ENCODE measurements at regions not wholly inside any gene's neighbourhood (a gene's known extent, or its start where the extent isn't known, plus 50 kb on each side); places are given as distances from the start of the nearest gene placed in this dataset.

GRCh38 chr14:41505491-41505890 lies 101.2 kb upstream of the LRFN5 start:
- no peak for TF ChIP-seq CTCF (conservative IDR thresholded peaks at IDR 0.05)
- H3K27ac ChIP-seq: no peak overlapping the region

- TF ChIP-seq CTCF (conservative IDR thresholded peaks at IDR 0.05): no peak
- no peak overlapping the region for H3K27ac ChIP-seq
Measured at GRCh38 chr14:41498959-41499358, 107.7 kb upstream of the LRFN5 start.

GRCh38 chr14:41490323-41490722 lies 116.4 kb upstream of the LRFN5 start:
- no peak overlapping the region for H3K27ac ChIP-seq
- no peak for TF ChIP-seq CTCF (conservative IDR thresholded peaks at IDR 0.05)

- no peak overlapping the region for H3K27ac ChIP-seq
- TF ChIP-seq CTCF (conservative IDR thresholded peaks at IDR 0.05): no peak
Measured at GRCh38 chr14:41489315-41489972, 117.2 kb upstream of the LRFN5 start.

GRCh38 chr14:41488401-41488800 lies 118.3 kb upstream of the LRFN5 start:
- TF ChIP-seq CTCF (conservative IDR thresholded peaks at IDR 0.05): no peak
- H3K27ac ChIP-seq: no peak overlapping the region

GRCh38 chr14:41482861-41483260 lies 123.8 kb upstream of the LRFN5 start:
- H3K27ac ChIP-seq: no peak overlapping the region
- TF ChIP-seq CTCF (conservative IDR thresholded peaks at IDR 0.05): no peak

GRCh38 chr14:41476526-41476925 lies 130.2 kb upstream of the LRFN5 start:
- H3K27ac ChIP-seq: no peak overlapping the region
- no peak for TF ChIP-seq CTCF (conservative IDR thresholded peaks at IDR 0.05)

Data from VCaP (cell line).